H4 (cell line): ENCODE measurements at regions not wholly inside any gene's neighbourhood (a gene's known extent, or its start where the extent isn't known, plus 50 kb on each side); places are given as distances from the start of the nearest gene placed in this dataset.
"Not testable (repeated sequence)": the region's sequence is repeated elsewhere in the genome, so short reads cannot be mapped to it uniquely, and the experiment has no call there.

ENCODE experiments used
- DNase-seq: peaks from one replicate; pipeline ENCODE4 v3.0.0-alpha.2; 2015; ENCODE audit warnings: low spot score

GRCh38 chr9:11144746-11145145 lies 531.9 kb upstream of the PTPRD start:
- DNase-seq: no peak

GRCh38 chr9:11148189-11148588 lies 535.4 kb upstream of the PTPRD start:
- no peak for DNase-seq

- no peak for DNase-seq
Measured at GRCh38 chr9:11149065-11149464, 536.3 kb upstream of the PTPRD start.

GRCh38 chr9:11158063-11158462 lies 545.3 kb upstream of the PTPRD start:
- DNase-seq: no peak

DNA sequence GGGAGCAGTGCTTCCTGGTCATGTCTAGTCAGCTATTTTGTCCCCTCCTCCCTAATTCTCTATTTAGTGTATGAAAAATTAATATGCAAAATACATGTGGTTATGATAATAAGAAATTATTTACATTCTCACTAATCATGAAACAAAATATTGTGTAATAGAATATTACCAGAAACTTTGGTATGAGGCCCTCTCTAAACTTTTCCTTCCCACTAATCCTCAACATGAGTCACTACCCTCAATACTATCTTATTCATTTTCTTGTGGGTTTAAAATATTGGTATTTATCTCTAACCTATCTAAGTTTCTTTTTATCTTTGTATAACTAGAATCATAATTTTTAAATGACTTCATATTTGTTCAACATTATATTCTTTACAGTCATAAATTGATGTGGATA lies 545.9 kb upstream of the PTPRD start:
- no peak for DNase-seq

GRCh38 chr9:11159318-11159862 lies 546.6 kb upstream of the PTPRD start:
- no peak for DNase-seq

GRCh38 chr9:11163843-11164242 lies 551.0 kb upstream of the PTPRD start:
- DNase-seq: no peak

GRCh38 chr9:11182001-11182400 lies 569.2 kb upstream of the PTPRD start:
- no peak for DNase-seq

GRCh38 chr9:11190719-11191118 lies 577.9 kb upstream of the PTPRD start:
- no peak for DNase-seq

- DNase-seq: no peak
Measured at GRCh38 chr9:11192993-11193392, 580.2 kb upstream of the PTPRD start.

DNA sequence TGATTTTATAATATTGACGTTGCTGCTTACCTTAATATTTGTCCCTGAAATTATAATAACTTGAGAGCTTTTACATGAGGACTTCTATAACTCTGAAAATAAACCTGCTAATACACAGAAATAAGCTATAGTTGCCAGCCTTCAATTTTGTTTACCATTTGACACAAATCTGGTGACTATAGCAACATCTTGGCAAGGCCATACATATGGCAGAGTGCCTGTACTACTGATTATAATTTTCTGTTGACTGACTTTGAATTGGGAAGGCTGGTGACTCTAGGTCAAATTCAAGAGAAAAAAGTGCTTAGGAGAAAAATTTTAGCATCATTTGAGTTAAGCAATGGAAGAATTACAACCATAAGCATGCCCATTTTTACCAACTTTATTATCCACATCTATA lies 581.4 kb upstream of the PTPRD start:
- DNase-seq: no peak

- not testable (repeated sequence) for DNase-seq
Measured at GRCh38 chr9:11196840-11197365, 584.1 kb upstream of the PTPRD start.

- no peak for DNase-seq
Measured at GRCh38 chr9:11199335-11199734, 586.5 kb upstream of the PTPRD start.

GRCh38 chr9:11204521-11204920 lies 591.7 kb upstream of the PTPRD start:
- no peak for DNase-seq

GRCh38 chr9:11206925-11207324 lies 594.1 kb upstream of the PTPRD start:
- no peak for DNase-seq

DNA sequence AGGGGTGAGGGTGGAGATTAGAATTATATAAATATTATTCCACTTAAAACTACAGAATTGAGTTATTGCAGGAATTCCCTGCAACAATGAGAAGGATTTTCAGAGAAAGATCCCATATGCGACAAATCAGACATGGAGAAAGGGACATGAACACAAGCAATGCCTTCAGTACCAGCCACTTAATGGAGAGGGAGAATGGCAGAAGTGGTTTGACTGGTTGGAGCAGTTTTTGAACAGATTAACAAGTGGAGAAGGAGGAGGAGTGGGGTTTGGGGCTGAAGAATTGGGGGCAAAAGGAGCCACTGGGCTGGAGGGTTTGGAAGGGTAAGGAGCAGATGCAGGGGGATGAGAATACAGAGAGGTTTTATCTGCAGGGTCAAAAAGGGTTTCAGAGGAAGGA lies 620.9 kb upstream of the PTPRD start:
- DNase-seq: no peak

DNA sequence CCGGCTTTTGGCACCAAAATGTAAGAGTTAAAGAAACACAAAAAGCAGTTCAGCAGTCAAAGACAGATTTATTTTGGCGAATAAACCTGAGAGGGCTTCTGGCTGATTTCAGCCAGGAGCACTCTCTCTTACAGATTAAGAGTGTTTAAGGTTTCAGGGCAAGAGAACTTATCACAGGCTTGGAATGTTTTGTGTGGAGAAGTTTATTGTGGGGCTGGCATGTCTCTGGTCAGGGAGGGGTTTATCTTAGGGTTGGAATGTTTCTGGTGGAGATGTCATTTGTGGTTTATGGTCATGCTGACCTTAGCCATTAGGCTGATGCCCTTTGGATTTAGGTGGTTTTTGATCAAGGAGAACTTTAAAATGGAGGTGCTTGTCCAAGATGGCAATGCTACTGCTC lies 622.3 kb upstream of the PTPRD start:
- DNase-seq: no peak

- no peak for DNase-seq
Measured at GRCh38 chr9:11241779-11242178, 629.0 kb upstream of the PTPRD start.

DNA sequence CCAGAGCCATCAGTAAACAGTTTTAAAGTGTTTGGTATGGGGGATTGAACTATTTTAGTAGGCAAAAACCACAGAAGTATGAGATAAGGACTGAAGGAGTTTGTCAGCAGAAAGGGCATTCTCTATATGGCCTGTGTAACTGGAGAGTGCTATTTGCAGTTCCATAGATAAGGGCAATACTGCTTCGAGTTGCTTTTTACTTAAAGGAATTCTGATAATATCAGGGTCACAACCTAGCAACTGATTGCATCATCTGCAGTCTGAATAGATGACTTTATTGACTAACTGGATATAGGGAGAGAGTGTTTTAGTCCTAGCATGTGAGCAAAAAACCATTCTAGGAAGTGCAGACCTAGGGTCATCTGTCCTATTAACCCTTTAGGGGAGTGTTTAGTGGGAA lies 645.2 kb upstream of the PTPRD start:
- DNase-seq: no peak

GRCh38 chr9:11269036-11269435 lies 656.2 kb upstream of the PTPRD start:
- DNase-seq: peak; percentile 1

DNA sequence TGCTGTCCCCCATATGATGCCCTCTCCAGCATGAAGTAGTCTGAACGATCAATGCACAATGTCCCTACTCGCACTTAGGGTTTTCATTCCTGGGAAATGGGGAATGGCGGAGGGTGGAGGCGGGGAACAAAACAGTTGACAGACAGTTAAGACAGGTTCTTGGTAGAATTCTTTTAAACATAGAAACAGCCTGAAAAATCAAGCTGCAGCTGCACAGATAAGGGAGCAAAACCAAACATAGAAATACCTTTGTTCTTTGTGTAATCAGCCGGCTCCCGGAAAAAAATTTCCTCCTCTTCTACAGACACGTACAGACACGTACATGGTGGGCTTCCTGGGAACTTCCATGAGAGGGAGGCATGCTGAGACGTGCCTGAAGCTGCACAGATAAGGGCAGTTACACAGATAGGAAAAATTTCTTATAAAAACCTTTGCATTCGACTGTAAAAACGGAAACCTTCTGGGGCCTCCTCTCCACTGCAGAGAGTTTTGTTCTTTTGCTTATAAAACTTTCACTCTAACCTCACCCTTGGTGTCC lies 662.4 kb upstream of the PTPRD start:
- DNase-seq: no peak

GRCh38 chr9:11312966-11313365 lies 700.2 kb upstream of the PTPRD start:
- no peak for DNase-seq

- no peak for DNase-seq
Measured at GRCh38 chr9:11318946-11319345, 706.1 kb upstream of the PTPRD start.

- no peak for DNase-seq
Measured at GRCh38 chr9:11319538-11319937, 706.7 kb upstream of the PTPRD start.
